Mammary epithelial cell (primary cell): ENCODE measurements at regions not wholly inside any gene's neighbourhood (a gene's known extent, or its start where the extent isn't known, plus 50 kb on each side); places are given as distances from the start of the nearest gene placed in this dataset.

Experiments used
- CTCF ChIP-seq, 2 donors: IDR thresholded peaks in 1 of 2; conservative IDR thresholded peaks in 1 of 2; 2 replicates each; pipeline ENCODE4 v1.5.1; 2011 to 2012; ENCODE audit warnings: inconsistent platforms in 2 of 2, low read length in 2 of 2, mild to moderate bottlenecking in 2 of 2, control low read depth in 1 of 2, low read depth in 1 of 2; ENCODE audit not compliant: insufficient read depth in 1 of 2; ENCODE audit errors: extremely low read depth in 1 of 2
- EZH2 ChIP-seq: IDR thresholded peaks from 2 replicates; pipeline ENCODE4 v1.6.1; 2012; ENCODE audit warnings: low read length, inconsistent platforms, borderline replicate concordance

GRCh38 chr3:104281713-104282112, 1085.0 kb upstream of the ALCAM start:
- TF ChIP-seq CTCF (conservative IDR thresholded peaks at IDR 0.05 in 1 of 2, IDR thresholded peaks at IDR 0.05 in 1 of 2; ENCODE audit: extremely low read depth in 1 of 2, insufficient read depth in 1 of 2, low read depth in 1 of 2, low read length in 2 of 2) (no peak), EZH2 (no peak)
